HepG2 (cell line): ENCODE measurements at regions not wholly inside any gene's neighbourhood (a gene's known extent, or its start where the extent isn't known, plus 50 kb on each side); places are given as distances from the start of the nearest gene placed in this dataset.

Source experiments
- ATAC-seq: fragments of 200-7000 bp; cut with Tn5 transposase; 3 replicates; pipeline ENCODE4 v1.9.1; 2020; ENCODE audit warnings: mild to moderate bottlenecking, moderate library complexity
- BruUV-seq: library from RNA; stranded (reverse); fragments of 400-500 nt; replicated peaks from 2 replicates; lab custom pipeline; 2021; lab: Mats Ljungman, UMichigan
- CTCF ChIA-PET: fragments of 300-600 bp; formaldehyde crosslinking; extraction: SDS; loops from one replicate; lab custom pipeline; 2021; ENCODE audit warnings: low total read pairs, inconsistent platforms, low intra/inter-chr PET ratio; lab: Yijun Ruan, JAX
- POLR2A ChIA-PET: fragments of 350-600 bp; sonication (Branson Sonifier 250); formaldehyde crosslinking; loops from one replicate; lab custom pipeline; 2020; ENCODE audit warnings: antibody characterized with exemption, inconsistent platforms; lab: Yijun Ruan, JAX
- DNase-seq: peaks from one replicate; pipeline ENCODE4 v3.0.0-alpha.2; 2015; ENCODE audit warnings: low spot score
- FAIRE-seq: peaks from 3 replicates; lab custom pipeline; 2011; peaks lifted over from hg19 to GRCh38; lab: Jason Lieb, UNC
- H2AFZ ChIP-seq: one replicate; pipeline ENCODE4 v1.6.1; 2011; ENCODE audit warnings: low read length, inconsistent platforms
- H3K27ac ChIP-seq: fragments of 300-600 bp; 3 replicates; pipeline ENCODE4 v1.8.0; 2011; ENCODE audit warnings: mixed run types, mild to moderate bottlenecking, mixed read lengths, low read length, inconsistent platforms; ENCODE audit not compliant: insufficient read depth; ENCODE audit errors: extremely low read length
- H3K27me3 ChIP-seq, 2 experiments: fragments of 200-600 bp in 1 of 2; 2 replicates in 1 of 2; 3 replicates in 1 of 2; pipeline versions ENCODE4 v1.6.0 to v1.8.0; 2011; ENCODE audit warnings: low read length in 2 of 2, mild to moderate bottlenecking in 2 of 2, moderate library complexity in 2 of 2, inconsistent platforms in 1 of 2; ENCODE audit not compliant: insufficient read depth in 2 of 2, control insufficient read depth in 1 of 2
- H3K36me3 ChIP-seq, 2 experiments: fragments of 200-600 bp in 1 of 2; replicated peaks in 1 of 2; 2 replicates in 1 of 2; 3 replicates in 1 of 2; pipeline versions ENCODE4 v1.5.1 to v1.8.0; 2011; ENCODE audit warnings: low read length in 2 of 2, inconsistent platforms in 1 of 2; ENCODE audit not compliant: insufficient read depth in 2 of 2, control insufficient read depth in 1 of 2
- H3K4me1 ChIP-seq: 2 replicates; pipeline ENCODE4 v1.5.1; 2012; ENCODE audit warnings: low read length, inconsistent platforms; ENCODE audit not compliant: insufficient read depth
- H3K4me2 ChIP-seq: 2 replicates; pipeline ENCODE4 v1.6.0; 2011; ENCODE audit warnings: low read depth, low read length, inconsistent platforms
- H3K4me3 ChIP-seq, 3 experiments: fragments of 200-600 bp in 1 of 3; sonication (generic), shearing (Covaris generic) in 1 of 3; replicated peaks in 1 of 3; 2 replicates each; pipeline ENCODE4 v1.5.1; 2011 to 2016; ENCODE audit warnings: low read length in 3 of 3, inconsistent platforms in 2 of 3, low read depth in 2 of 3, mild to moderate bottlenecking in 2 of 3, control low read depth in 1 of 3, mixed read lengths in 1 of 3; ENCODE audit not compliant: insufficient read depth in 1 of 3
- H3K79me2 ChIP-seq: one replicate; pipeline ENCODE4 v1.6.1; 2011; ENCODE audit warnings: low read length, inconsistent platforms; ENCODE audit not compliant: insufficient read depth
- H3K9ac ChIP-seq: 2 replicates; pipeline ENCODE4 v1.6.0; 2011; ENCODE audit warnings: mild to moderate bottlenecking, low read depth, low read length, inconsistent platforms; ENCODE audit not compliant: insufficient read depth
- H3K9me3 ChIP-seq: 2 replicates; pipeline ENCODE4 v1.5.1; 2012; ENCODE audit warnings: mild to moderate bottlenecking, low read length
- H4K20me1 ChIP-seq: 2 replicates; pipeline ENCODE4 v1.6.0; 2011; ENCODE audit warnings: inconsistent platforms, mild to moderate bottlenecking, low read length, moderate library complexity; ENCODE audit not compliant: insufficient read depth
- ADNP ChIP-seq: sonication (generic); formaldehyde crosslinking; IDR thresholded peaks from 2 replicates; pipeline ENCODE4 v1.4.0; 2020; ENCODE audit warnings: missing genetic modification reagents
- ARHGAP35 ChIP-seq: sonication (generic); formaldehyde crosslinking; IDR thresholded peaks from 2 replicates; pipeline ENCODE4 v1.9.0; 2022; ENCODE audit warnings: mild to moderate bottlenecking, inconsistent platforms, moderate library complexity, missing genetic modification reagents, borderline replicate concordance
- EP300 ChIP-seq, 3 experiments: sonication (generic) in 1 of 3; formaldehyde crosslinking in 1 of 3; IDR thresholded peaks; 2 replicates each; pipeline versions ENCODE4 v1.5.1 to v1.6.1; 2011 to 2020; ENCODE audit warnings: low read depth in 2 of 3, low read length in 2 of 3, borderline replicate concordance in 1 of 3, improper control_type of control experiment in 1 of 3, mild to moderate bottlenecking in 1 of 3, missing genetic modification reagents in 1 of 3, moderate library complexity in 1 of 3
- FOXK1 ChIP-seq: sonication (generic); formaldehyde crosslinking; IDR thresholded peaks from 2 replicates; pipeline ENCODE4 v1.4.0; 2020; ENCODE audit warnings: low read depth, missing genetic modification reagents, borderline replicate concordance
- HNRNPH1 ChIP-seq: fragments of 200-400 bp; formaldehyde crosslinking; optimal IDR thresholded peaks from 2 replicates; pipeline ENCODE3; 2017; ENCODE audit warnings: mild to moderate bottlenecking, low read depth, low read length
- KAT7 ChIP-seq: IDR thresholded peaks from 2 replicates; pipeline ENCODE4 v1.6.1; 2018; ENCODE audit warnings: borderline replicate concordance, missing compliant biosample characterization
- MAFF ChIP-seq: IDR thresholded peaks from 2 replicates; pipeline ENCODE4 v1.6.1; 2011; ENCODE audit warnings: low read depth, low read length, improper control_type of control experiment
- MAFK ChIP-seq, 2 experiments: IDR thresholded peaks in 1 of 2; conservative IDR thresholded peaks in 1 of 2; 2 replicates each; pipeline ENCODE4 v1.6.1; 2011; ENCODE audit warnings: improper control_type of control experiment in 2 of 2, low read length in 2 of 2
- ZC3H13 ChIP-seq: sonication (generic); formaldehyde crosslinking; IDR thresholded peaks from 2 replicates; pipeline ENCODE4 v1.8.1; 2023; ENCODE audit warnings: mild to moderate bottlenecking, missing genetic modification reagents, moderate library complexity
- ZNF160 ChIP-seq: sonication (generic); formaldehyde crosslinking; IDR thresholded peaks from 2 replicates; pipeline ENCODE4 v1.8.0; 2022; ENCODE audit warnings: mild to moderate bottlenecking, inconsistent platforms, missing genetic modification reagents
- ZNF776 ChIP-seq: sonication (generic); formaldehyde crosslinking; IDR thresholded peaks from 2 replicates; pipeline ENCODE4 v1.4.0; 2020; ENCODE audit warnings: mild to moderate bottlenecking, missing genetic modification reagents
- WGBS: methylation state at CpG from one replicate; pipeline ENCODE4 v1.1.6; 2017; ENCODE audit warnings: low lambda C conversion rate; 5-methylcytosine and 5-hydroxymethylcytosine counted together
- in situ Hi-C: cut with HindIII; loops from 2 replicates; pipeline ENCODE4 v1.10.0; 2017; ENCODE audit warnings: low pct_unique_long_range_greater_than_20kb; ENCODE audit not compliant: extremely low pct_ligation_motif_present
- intact Hi-C: fragments of 100-400 bp; cut with micrococcal nuclease; formaldehyde crosslinking; loops from one replicate; pipeline ENCODE4 v1.10.0; 2022; ENCODE audit not compliant: unreplicated experiment
- TF ChIP-seq, protein P1 (sequence below): sonication (generic); formaldehyde crosslinking; IDR thresholded peaks from 2 replicates; pipeline ENCODE4 v1.9.0; 2021; ENCODE audit warnings: missing genetic modification reagents, borderline replicate concordance
- TF ChIP-seq, protein P2 (sequence below): sonication (generic); formaldehyde crosslinking; IDR thresholded peaks from 2 replicates; pipeline ENCODE4 v1.8.0; 2022; ENCODE audit warnings: missing genetic modification reagents, mild to moderate bottlenecking, moderate library complexity, borderline replicate concordance
- TF ChIP-seq, protein P3 (sequence below): IDR thresholded peaks from 2 replicates; pipeline ENCODE4 v1.4.0; 2020; ENCODE audit warnings: mild to moderate bottlenecking, missing genetic modification reagents

DNA sequence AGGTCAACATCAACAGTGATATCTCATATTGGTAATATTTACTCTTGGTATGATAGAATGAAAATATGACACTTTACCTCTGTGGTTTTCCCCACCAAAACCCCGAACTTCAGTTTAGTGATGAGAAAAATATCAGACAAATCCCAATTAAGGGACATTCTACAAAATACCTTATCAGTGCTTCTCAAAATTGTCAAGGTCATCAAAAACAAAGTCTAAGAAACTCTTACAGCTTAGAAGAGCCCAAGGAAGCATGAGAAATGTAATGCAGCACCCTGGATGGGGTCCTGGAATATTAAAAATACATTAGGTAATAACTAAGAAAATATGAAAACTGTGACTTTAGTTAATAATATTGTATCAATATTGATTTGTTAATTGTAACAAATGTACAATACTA is 148.3 kb upstream of the TFAP2D start:
- Histone ChIP-seq H3K27me3 (no peaks in the 10 kb centered on the region), H4K20me1 (no peaks in the 10 kb centered on the region), H3K9me3 (no peaks in the 10 kb centered on the region), H3K4me2 (no peak overlapping the region), H3K79me2 (no peaks in the 10 kb centered on the region), H2AFZ (no peak overlapping the region), H3K36me3 (no peaks in the 10 kb centered on the region), H3K27ac (no peak overlapping the region), H3K4me1 (no peaks in the 10 kb centered on the region), H3K9ac (no peak overlapping the region), H3K4me3 (no peak overlapping the region)
- in situ Hi-C loops: no loop called here
- intact Hi-C loops: no loop called here
- no peak for DNase-seq
- no TSS peak for BruUV-seq
- TF ChIP-seq ZC3H13 (no peak), ZNF160 (CRISPR knock-in tag) (no peak), ZNF776 (CRISPR knock-in tag) (no peak), KAT7 (CRISPR knock-in tag) (no peak), MAFF (peak; percentile 82), HNRNPH1 (no peak), MAFK (conservative IDR thresholded peaks at IDR 0.05 in 1 of 2, IDR thresholded peaks at IDR 0.05 in 1 of 2; ENCODE audit: low read length in 2 of 2) (peak; percentile 86 to 88), ADNP (CRISPR knock-in tag) (no peak), FOXK1 (CRISPR knock-in tag) (no peak), EP300 (IDR thresholded peaks at IDR 0.05; ENCODE audit: low read depth in 2 of 2, low read length in 2 of 2) (no peak), EP300 (CRISPR knock-in tag; IDR thresholded peaks at IDR 0.05; ENCODE audit: borderline replicate concordance) (no peak), ARHGAP35 (no peak)
- TF ChIP-seq, protein P1, sequence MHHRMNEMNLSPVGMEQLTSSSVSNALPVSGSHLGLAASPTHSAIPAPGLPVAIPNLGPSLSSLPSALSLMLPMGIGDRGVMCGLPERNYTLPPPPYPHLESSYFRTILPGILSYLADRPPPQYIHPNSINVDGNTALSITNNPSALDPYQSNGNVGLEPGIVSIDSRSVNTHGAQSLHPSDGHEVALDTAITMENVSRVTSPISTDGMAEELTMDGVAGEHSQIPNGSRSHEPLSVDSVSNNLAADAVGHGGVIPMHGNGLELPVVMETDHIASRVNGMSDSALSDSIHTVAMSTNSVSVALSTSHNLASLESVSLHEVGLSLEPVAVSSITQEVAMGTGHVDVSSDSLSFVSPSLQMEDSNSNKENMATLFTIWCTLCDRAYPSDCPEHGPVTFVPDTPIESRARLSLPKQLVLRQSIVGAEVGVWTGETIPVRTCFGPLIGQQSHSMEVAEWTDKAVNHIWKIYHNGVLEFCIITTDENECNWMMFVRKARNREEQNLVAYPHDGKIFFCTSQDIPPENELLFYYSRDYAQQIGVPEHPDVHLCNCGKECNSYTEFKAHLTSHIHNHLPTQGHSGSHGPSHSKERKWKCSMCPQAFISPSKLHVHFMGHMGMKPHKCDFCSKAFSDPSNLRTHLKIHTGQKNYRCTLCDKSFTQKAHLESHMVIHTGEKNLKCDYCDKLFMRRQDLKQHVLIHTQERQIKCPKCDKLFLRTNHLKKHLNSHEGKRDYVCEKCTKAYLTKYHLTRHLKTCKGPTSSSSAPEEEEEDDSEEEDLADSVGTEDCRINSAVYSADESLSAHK (CRISPR knock-in tag): no peak
- TF ChIP-seq, protein P2, sequence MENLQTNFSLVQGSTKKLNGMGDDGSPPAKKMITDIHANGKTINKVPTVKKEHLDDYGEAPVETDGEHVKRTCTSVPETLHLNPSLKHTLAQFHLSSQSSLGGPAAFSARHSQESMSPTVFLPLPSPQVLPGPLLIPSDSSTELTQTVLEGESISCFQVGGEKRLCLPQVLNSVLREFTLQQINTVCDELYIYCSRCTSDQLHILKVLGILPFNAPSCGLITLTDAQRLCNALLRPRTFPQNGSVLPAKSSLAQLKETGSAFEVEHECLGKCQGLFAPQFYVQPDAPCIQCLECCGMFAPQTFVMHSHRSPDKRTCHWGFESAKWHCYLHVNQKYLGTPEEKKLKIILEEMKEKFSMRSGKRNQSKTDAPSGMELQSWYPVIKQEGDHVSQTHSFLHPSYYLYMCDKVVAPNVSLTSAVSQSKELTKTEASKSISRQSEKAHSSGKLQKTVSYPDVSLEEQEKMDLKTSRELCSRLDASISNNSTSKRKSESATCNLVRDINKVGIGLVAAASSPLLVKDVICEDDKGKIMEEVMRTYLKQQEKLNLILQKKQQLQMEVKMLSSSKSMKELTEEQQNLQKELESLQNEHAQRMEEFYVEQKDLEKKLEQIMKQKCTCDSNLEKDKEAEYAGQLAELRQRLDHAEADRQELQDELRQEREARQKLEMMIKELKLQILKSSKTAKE (CRISPR knock-in tag): no peak
- TF ChIP-seq, protein P3, sequence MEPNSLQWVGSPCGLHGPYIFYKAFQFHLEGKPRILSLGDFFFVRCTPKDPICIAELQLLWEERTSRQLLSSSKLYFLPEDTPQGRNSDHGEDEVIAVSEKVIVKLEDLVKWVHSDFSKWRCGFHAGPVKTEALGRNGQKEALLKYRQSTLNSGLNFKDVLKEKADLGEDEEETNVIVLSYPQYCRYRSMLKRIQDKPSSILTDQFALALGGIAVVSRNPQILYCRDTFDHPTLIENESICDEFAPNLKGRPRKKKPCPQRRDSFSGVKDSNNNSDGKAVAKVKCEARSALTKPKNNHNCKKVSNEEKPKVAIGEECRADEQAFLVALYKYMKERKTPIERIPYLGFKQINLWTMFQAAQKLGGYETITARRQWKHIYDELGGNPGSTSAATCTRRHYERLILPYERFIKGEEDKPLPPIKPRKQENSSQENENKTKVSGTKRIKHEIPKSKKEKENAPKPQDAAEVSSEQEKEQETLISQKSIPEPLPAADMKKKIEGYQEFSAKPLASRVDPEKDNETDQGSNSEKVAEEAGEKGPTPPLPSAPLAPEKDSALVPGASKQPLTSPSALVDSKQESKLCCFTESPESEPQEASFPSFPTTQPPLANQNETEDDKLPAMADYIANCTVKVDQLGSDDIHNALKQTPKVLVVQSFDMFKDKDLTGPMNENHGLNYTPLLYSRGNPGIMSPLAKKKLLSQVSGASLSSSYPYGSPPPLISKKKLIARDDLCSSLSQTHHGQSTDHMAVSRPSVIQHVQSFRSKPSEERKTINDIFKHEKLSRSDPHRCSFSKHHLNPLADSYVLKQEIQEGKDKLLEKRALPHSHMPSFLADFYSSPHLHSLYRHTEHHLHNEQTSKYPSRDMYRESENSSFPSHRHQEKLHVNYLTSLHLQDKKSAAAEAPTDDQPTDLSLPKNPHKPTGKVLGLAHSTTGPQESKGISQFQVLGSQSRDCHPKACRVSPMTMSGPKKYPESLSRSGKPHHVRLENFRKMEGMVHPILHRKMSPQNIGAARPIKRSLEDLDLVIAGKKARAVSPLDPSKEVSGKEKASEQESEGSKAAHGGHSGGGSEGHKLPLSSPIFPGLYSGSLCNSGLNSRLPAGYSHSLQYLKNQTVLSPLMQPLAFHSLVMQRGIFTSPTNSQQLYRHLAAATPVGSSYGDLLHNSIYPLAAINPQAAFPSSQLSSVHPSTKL (CRISPR knock-in tag): no peak
- FAIRE-seq: no peak
- WGBS: 3% methylated on average over 1 of the region's 1 CpG
- no peak for ATAC-seq
- ChIA-PET POLR2A (no interaction called here), CTCF (no interaction called here)
